Stimulated activated CD8-positive, alpha-beta memory T cell treated with anti-CD3 and anti-CD28 coated beads, Interleukin-4, amount 100 ng/mL, for 4 hours (primary cell): ENCODE measurements at regions not wholly inside any gene's neighbourhood (a gene's known extent, or its start where the extent isn't known, plus 50 kb on each side); places are given as distances from the start of the nearest gene placed in this dataset.
"Not testable (repeated sequence)": the region's sequence is repeated elsewhere in the genome, so short reads cannot be mapped to it uniquely, and the experiment has no call there.

Experiments
- DNase-seq, 2 donors: peaks; one replicate each; pipeline ENCODE4 v3.0.0-alpha.2; 2020; ENCODE audit warnings: low read depth in 2 of 2, low spot score in 1 of 2

- DNase-seq: no peak
These were observed 177.3 kb downstream of the BANP start for GRCh38 chr16:88128556-88128955.

- not testable (repeated sequence) for DNase-seq
These were observed 177.9 kb downstream of the BANP start for GRCh38 chr16:88129133-88129532.

- DNase-seq: no peak
These were observed 178.8 kb downstream of the BANP start for GRCh38 chr16:88130016-88130415.

GRCh38 chr16:88130681-88131080, 179.4 kb downstream of the BANP start:
- no peak for DNase-seq

GRCh38 chr16:88131256-88131655, 180.0 kb downstream of the BANP start:
- DNase-seq: no peak

GRCh38 chr16:88131966-88132365, 180.7 kb downstream of the BANP start:
- no peak for DNase-seq

GRCh38 chr16:88132836-88133506, 181.7 kb downstream of the BANP start:
- DNase-seq: no peak

GRCh38 chr16:88133507-88133843, 182.2 kb downstream of the BANP start:
- no peak for DNase-seq

GRCh38 chr16:88134172-88134898, 183.1 kb downstream of the BANP start:
- DNase-seq: not testable (repeated sequence)

- DNase-seq: not testable (repeated sequence)
These were observed 183.9 kb downstream of the BANP start for GRCh38 chr16:88134899-88135682.

GRCh38 chr16:88136211-88136713, 185.0 kb downstream of the BANP start:
- not testable (repeated sequence) for DNase-seq

- not testable (repeated sequence) for DNase-seq
These were observed 185.7 kb downstream of the BANP start for GRCh38 chr16:88136939-88137338.

- not testable (repeated sequence) for DNase-seq
These were observed 187.9 kb downstream of the BANP start for GRCh38 chr16:88139141-88139540.

- DNase-seq: not testable (repeated sequence)
These were observed 189.0 kb downstream of the BANP start for GRCh38 chr16:88140195-88140594.

- DNase-seq: no peak
These were observed 190.3 kb downstream of the BANP start for GRCh38 chr16:88141580-88141979.

GRCh38 chr16:88142056-88142935, 191.1 kb downstream of the BANP start:
- DNase-seq: not testable (repeated sequence)

GRCh38 chr16:88143122-88144027, 192.1 kb downstream of the BANP start:
- not testable (repeated sequence) for DNase-seq

- no peak for DNase-seq
These were observed 192.8 kb downstream of the BANP start for GRCh38 chr16:88144028-88144511.

GRCh38 chr16:88145376-88145775, 194.1 kb downstream of the BANP start:
- DNase-seq: not testable (repeated sequence)
